ENCODE measurements at regions not wholly inside any gene's neighbourhood (a gene's known extent, or its start where the extent isn't known, plus 50 kb on each side); places are given as distances from the start of the nearest gene placed in this dataset.

DNA sequence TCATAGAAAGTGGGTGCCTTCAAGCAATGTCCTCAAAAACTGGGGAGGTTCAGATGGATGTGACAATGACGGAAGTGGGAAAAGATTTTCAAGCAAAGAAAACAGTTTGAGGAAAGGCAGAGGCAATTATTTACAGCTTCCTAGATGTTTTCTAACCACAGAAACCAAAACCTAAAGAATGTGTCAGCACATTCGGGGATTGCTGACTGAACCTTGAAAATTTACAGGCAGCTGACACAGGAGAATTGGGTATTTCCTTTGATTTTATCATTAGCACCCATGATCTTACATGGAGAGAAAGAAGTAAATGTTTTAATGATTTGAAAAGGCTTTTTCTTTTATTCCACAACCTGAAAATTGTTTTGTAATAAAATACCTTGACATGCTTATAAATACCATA lies 369.0 kb downstream of the ACTL7B start:
- TF ChIP-seq POLR2A (IDR thresholded peaks at IDR 0.05; ENCODE audit: low read depth, low read length) (no peak), SMC3 (IDR thresholded peaks at IDR 0.05; ENCODE audit: low read depth, low read length) (no peak), RCOR1 (IDR thresholded peaks at IDR 0.05; ENCODE audit: insufficient replicate concordance, low read length) (no peak)
- TF ChIP-seq, protein P1, sequence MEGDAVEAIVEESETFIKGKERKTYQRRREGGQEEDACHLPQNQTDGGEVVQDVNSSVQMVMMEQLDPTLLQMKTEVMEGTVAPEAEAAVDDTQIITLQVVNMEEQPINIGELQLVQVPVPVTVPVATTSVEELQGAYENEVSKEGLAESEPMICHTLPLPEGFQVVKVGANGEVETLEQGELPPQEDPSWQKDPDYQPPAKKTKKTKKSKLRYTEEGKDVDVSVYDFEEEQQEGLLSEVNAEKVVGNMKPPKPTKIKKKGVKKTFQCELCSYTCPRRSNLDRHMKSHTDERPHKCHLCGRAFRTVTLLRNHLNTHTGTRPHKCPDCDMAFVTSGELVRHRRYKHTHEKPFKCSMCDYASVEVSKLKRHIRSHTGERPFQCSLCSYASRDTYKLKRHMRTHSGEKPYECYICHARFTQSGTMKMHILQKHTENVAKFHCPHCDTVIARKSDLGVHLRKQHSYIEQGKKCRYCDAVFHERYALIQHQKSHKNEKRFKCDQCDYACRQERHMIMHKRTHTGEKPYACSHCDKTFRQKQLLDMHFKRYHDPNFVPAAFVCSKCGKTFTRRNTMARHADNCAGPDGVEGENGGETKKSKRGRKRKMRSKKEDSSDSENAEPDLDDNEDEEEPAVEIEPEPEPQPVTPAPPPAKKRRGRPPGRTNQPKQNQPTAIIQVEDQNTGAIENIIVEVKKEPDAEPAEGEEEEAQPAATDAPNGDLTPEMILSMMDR (conservative IDR thresholded peaks at IDR 0.05; ENCODE audit: low read depth, low read length) = no peak
